ENCODE measurements at regions not wholly inside any gene's neighbourhood (a gene's known extent, or its start where the extent isn't known, plus 50 kb on each side); places are given as distances from the start of the nearest gene placed in this dataset.
A peak's percentile ranks its signal among the peaks of the same experiment; 100 is the strongest.

DNA sequence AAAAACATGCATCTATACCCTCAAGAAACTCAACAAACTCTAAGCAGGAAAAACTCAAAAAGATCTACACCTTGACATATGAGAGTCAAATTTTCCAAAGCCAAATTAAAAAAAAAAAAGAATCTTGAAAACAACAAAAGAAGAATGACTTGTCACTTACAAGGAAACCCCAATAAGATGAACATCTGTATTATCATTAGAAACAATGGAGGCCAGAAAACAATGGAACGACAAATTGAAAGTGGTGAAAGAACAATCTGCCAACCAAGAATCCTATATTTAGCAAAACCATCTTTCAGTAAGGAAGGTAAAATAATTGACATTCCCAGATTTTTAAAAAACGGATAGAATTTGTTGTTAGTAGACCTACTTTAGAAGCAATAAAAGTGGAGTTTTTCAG lies 516.8 kb downstream of the ACTR3B start:
- FAIRE-seq = no peak
- CTCF ChIA-PET (ENCODE audit: low intra/inter-chr PET ratio, low total read pairs) = no interaction called here
- no peak for DNase-seq (ENCODE audit: low spot score)
- POLR2A ChIA-PET = no interaction called here
- Histone ChIP-seq H2AFZ (ENCODE audit: low read length) (no peak overlapping the region), H4K20me1 (ENCODE audit: insufficient read depth, low read length) (no peaks in the 10 kb centered on the region), H3K79me2 (ENCODE audit: insufficient read depth, low read length) (no peaks in the 10 kb centered on the region), H3K27ac (ENCODE audit: extremely low read length, insufficient read depth, low read length) (no peak overlapping the region), H3K4me3 (replicated peaks in 1 of 3; ENCODE audit: insufficient read depth in 1 of 3, low read depth in 2 of 3, low read length in 3 of 3) (no peak overlapping the region), H3K9me3 (ENCODE audit: low read length) (peaks cover 25% of the 10 kb centered on the region; the same call in 1 of the 2 replicates), H3K4me2 (ENCODE audit: low read depth, low read length) (no peak overlapping the region), H3K36me3 (replicated peaks in 1 of 2; ENCODE audit: control insufficient read depth in 1 of 2, insufficient read depth in 2 of 2, low read length in 2 of 2) (no peaks in the 10 kb centered on the region), H3K4me1 (ENCODE audit: insufficient read depth, low read length) (no peaks in the 10 kb centered on the region), H3K9ac (ENCODE audit: insufficient read depth, low read depth, low read length) (no peak overlapping the region), H3K27me3 (ENCODE audit: control insufficient read depth in 1 of 2, insufficient read depth in 2 of 2, low read length in 2 of 2) (no peaks in the 10 kb centered on the region)
- TF ChIP-seq GLI4 (CRISPR knock-in tag; IDR thresholded peaks at IDR 0.05; ENCODE audit: borderline replicate concordance) (no peak), ZNF317 (CRISPR knock-in tag; IDR thresholded peaks at IDR 0.05) (peak; percentile 92), ZFYVE20 (CRISPR knock-in tag; IDR thresholded peaks at IDR 0.05; ENCODE audit: borderline replicate concordance, low read depth) (no peak), THAP11 (CRISPR knock-in tag; IDR thresholded peaks at IDR 0.05) (no peak)
- in situ Hi-C loops (cut with HindIII; ENCODE audit: extremely low pct_ligation_motif_present, low pct_unique_long_range_greater_than_20kb) = no loop called here
- BruUV-seq (replicated peaks) = no TSS peak
- no peak for ATAC-seq
- intact Hi-C loops (cut with micrococcal nuclease; ENCODE audit: unreplicated experiment) = no loop called here
- 23% methylated on average over 2 of the region's 2 CpGs for WGBS (ENCODE audit: low lambda C conversion rate)

- Histone ChIP-seq H3K4me1 (ENCODE audit: insufficient read depth, low read length) (no peaks in the 10 kb centered on the region; the same call in 1 of the 2 replicates), H3K36me3 (replicated peaks in 1 of 2; ENCODE audit: control insufficient read depth in 1 of 2, insufficient read depth in 2 of 2, low read length in 2 of 2) (no peaks in the 10 kb centered on the region), H3K9me3 (ENCODE audit: low read length) (no peaks in the 10 kb centered on the region), H3K27ac (ENCODE audit: extremely low read length, insufficient read depth, low read length) (no peak overlapping the region), H3K79me2 (ENCODE audit: insufficient read depth, low read length) (no peaks in the 10 kb centered on the region), H3K4me2 (ENCODE audit: low read depth, low read length) (no peak overlapping the region), H3K4me3 (replicated peaks in 1 of 3; ENCODE audit: insufficient read depth in 1 of 3, low read depth in 2 of 3, low read length in 3 of 3) (no peak overlapping the region), H2AFZ (ENCODE audit: low read length) (no peak overlapping the region), H3K27me3 (ENCODE audit: control insufficient read depth in 1 of 2, insufficient read depth in 2 of 2, low read length in 2 of 2) (no peaks in the 10 kb centered on the region; a peak in 1 of 5 replicates), H3K9ac (ENCODE audit: insufficient read depth, low read depth, low read length) (no peak overlapping the region), H4K20me1 (ENCODE audit: insufficient read depth, low read length) (no peaks in the 10 kb centered on the region)
- DNase-seq (ENCODE audit: low spot score) = peak; percentile 3
- WGBS (ENCODE audit: low lambda C conversion rate) = 0% methylated on average over 9 of the region's 13 CpGs
- FAIRE-seq = no peak
- ATAC-seq = peak; percentile 58
- in situ Hi-C loops (cut with HindIII; ENCODE audit: extremely low pct_ligation_motif_present, low pct_unique_long_range_greater_than_20kb) (no loop called here), intact Hi-C loops (cut with micrococcal nuclease; ENCODE audit: unreplicated experiment) (no loop called here)
- ChIA-PET POLR2A (no interaction called here), CTCF (ENCODE audit: low intra/inter-chr PET ratio, low total read pairs) (no interaction called here)
- TF ChIP-seq, protein P1, sequence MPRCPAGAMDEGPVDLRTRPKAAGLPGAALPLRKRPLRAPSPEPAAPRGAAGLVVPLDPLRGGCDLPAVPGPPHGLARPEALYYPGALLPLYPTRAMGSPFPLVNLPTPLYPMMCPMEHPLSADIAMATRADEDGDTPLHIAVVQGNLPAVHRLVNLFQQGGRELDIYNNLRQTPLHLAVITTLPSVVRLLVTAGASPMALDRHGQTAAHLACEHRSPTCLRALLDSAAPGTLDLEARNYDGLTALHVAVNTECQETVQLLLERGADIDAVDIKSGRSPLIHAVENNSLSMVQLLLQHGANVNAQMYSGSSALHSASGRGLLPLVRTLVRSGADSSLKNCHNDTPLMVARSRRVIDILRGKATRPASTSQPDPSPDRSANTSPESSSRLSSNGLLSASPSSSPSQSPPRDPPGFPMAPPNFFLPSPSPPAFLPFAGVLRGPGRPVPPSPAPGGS (CRISPR knock-in tag; IDR thresholded peaks at IDR 0.05) = no peak
- TF ChIP-seq FOSL2 (CRISPR knock-in tag; IDR thresholded peaks at IDR 0.05) (peak; percentile 58; the same call in 1 of the 2 replicates), HMG20A (CRISPR knock-in tag; IDR thresholded peaks at IDR 0.05; ENCODE audit: borderline replicate concordance) (no peak), KMT2B (CRISPR knock-in tag; IDR thresholded peaks at IDR 0.05) (no peak), RBM22 (optimal IDR thresholded peaks at IDR 0.05; ENCODE audit: low read length) (no peak), EED (CRISPR knock-in tag; IDR thresholded peaks at IDR 0.05) (no peak), BHLHE40 (IDR thresholded peaks at IDR 0.05; ENCODE audit: low read length) (peak; percentile 72), SOX6 (IDR thresholded peaks at IDR 0.05) (no peak), SOX6 (CRISPR knock-in tag; IDR thresholded peaks at IDR 0.05) (no peak), XBP1 (CRISPR knock-in tag; IDR thresholded peaks at IDR 0.05) (no peak)
- TF ChIP-seq, protein P2, sequence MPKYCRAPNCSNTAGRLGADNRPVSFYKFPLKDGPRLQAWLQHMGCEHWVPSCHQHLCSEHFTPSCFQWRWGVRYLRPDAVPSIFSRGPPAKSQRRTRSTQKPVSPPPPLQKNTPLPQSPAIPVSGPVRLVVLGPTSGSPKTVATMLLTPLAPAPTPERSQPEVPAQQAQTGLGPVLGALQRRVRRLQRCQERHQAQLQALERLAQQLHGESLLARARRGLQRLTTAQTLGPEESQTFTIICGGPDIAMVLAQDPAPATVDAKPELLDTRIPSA (CRISPR knock-in tag; IDR thresholded peaks at IDR 0.05; ENCODE audit: borderline replicate concordance) = no peak
- BruUV-seq (replicated peaks) = no TSS peak
Observed at GRCh38 chr7:153286763-153287162, 527.2 kb downstream of the ACTR3B start.
